DND-41 (cell line): ENCODE measurements at regions not wholly inside any gene's neighbourhood (a gene's known extent, or its start where the extent isn't known, plus 50 kb on each side); places are given as distances from the start of the nearest gene placed in this dataset.

Source experiments
- ATAC-seq: fragments of 200-7000 bp; cut with Tn5 transposase; 3 replicates; pipeline ENCODE4 v1.9.1; 2021; ENCODE audit warnings: low read depth; ENCODE audit not compliant: insufficient read depth
- DNase-seq: peaks from one replicate; pipeline ENCODE4 v3.0.0-alpha.2; 2020
- H2AFZ ChIP-seq: 2 replicates; pipeline ENCODE4 v1.6.0; 2012; ENCODE audit warnings: low read depth, low read length
- H3K27ac ChIP-seq: 2 replicates; pipeline ENCODE4 v1.5.1; 2012; ENCODE audit warnings: low read length, inconsistent platforms
- H3K27me3 ChIP-seq: fragments of 200-600 bp; sonication (generic); 2 replicates; pipeline ENCODE4 v1.6.0; 2012; ENCODE audit warnings: low read length, mild to moderate bottlenecking, inconsistent platforms; ENCODE audit not compliant: insufficient read depth, poor library complexity
- H3K36me3 ChIP-seq: 2 replicates; pipeline ENCODE4 v1.5.1; 2012; ENCODE audit warnings: low read length, inconsistent platforms; ENCODE audit not compliant: insufficient read depth
- H3K4me1 ChIP-seq: 2 replicates; pipeline ENCODE4 v1.5.1; 2012; ENCODE audit warnings: mild to moderate bottlenecking, low read length; ENCODE audit not compliant: insufficient read depth
- H3K4me2 ChIP-seq: 2 replicates; pipeline ENCODE4 v1.6.0; 2012; ENCODE audit warnings: mild to moderate bottlenecking, moderate library complexity, low read length, inconsistent platforms; ENCODE audit not compliant: insufficient read depth
- H3K4me3 ChIP-seq, 2 experiments: fragments of 200-600 bp in 1 of 2; shearing (Covaris generic) in 1 of 2; 2 replicates each; pipeline ENCODE4 v1.5.1; 2012 to 2016; ENCODE audit warnings: inconsistent platforms in 2 of 2, low read length in 2 of 2, mild to moderate bottlenecking in 2 of 2, low read depth in 1 of 2, moderate library complexity in 1 of 2
- H3K79me2 ChIP-seq: 2 replicates; pipeline ENCODE4 v1.6.0; 2012; ENCODE audit warnings: low read length, inconsistent platforms; ENCODE audit not compliant: insufficient read depth
- H3K9ac ChIP-seq: 2 replicates; pipeline ENCODE4 v1.6.0; 2012; ENCODE audit warnings: low read depth, mild to moderate bottlenecking, inconsistent platforms, low read length, moderate library complexity
- H3K9me3 ChIP-seq: 2 replicates; pipeline ENCODE4 v1.5.1; 2012; ENCODE audit warnings: low read length, moderate library complexity, mild to moderate bottlenecking, inconsistent platforms; ENCODE audit not compliant: insufficient read depth, severe bottlenecking
- H4K20me1 ChIP-seq: 2 replicates; pipeline ENCODE4 v1.6.0; 2012; ENCODE audit warnings: low read length; ENCODE audit not compliant: insufficient read depth
- EZH2 ChIP-seq: IDR thresholded peaks from 3 replicates; pipeline ENCODE4 v1.6.1; 2012; ENCODE audit warnings: borderline replicate concordance, low read depth, mild to moderate bottlenecking, moderate library complexity, low read length, inconsistent platforms; ENCODE audit not compliant: severe bottlenecking
- TF ChIP-seq, protein P1 (sequence below): IDR thresholded peaks from 2 replicates; pipeline ENCODE4 v1.5.1; 2012; ENCODE audit warnings: borderline replicate concordance, low read length, moderate library complexity, mild to moderate bottlenecking; ENCODE audit not compliant: poor library complexity, severe bottlenecking; ENCODE audit errors: extremely low read depth

- Histone ChIP-seq H3K27ac (no peak overlapping the region), H2AFZ (no peak overlapping the region), H3K4me2 (no peak overlapping the region), H4K20me1 (no peaks in the 10 kb centered on the region), H3K4me1 (no peaks in the 10 kb centered on the region), H3K4me3 (no peak overlapping the region), H3K36me3 (no peaks in the 10 kb centered on the region), H3K79me2 (no peaks in the 10 kb centered on the region), H3K9me3 (no peaks in the 10 kb centered on the region), H3K27me3 (no peaks in the 10 kb centered on the region), H3K9ac (no peak overlapping the region)
- ATAC-seq (no peak), DNase-seq (no peak)
- TF ChIP-seq, protein P1, sequence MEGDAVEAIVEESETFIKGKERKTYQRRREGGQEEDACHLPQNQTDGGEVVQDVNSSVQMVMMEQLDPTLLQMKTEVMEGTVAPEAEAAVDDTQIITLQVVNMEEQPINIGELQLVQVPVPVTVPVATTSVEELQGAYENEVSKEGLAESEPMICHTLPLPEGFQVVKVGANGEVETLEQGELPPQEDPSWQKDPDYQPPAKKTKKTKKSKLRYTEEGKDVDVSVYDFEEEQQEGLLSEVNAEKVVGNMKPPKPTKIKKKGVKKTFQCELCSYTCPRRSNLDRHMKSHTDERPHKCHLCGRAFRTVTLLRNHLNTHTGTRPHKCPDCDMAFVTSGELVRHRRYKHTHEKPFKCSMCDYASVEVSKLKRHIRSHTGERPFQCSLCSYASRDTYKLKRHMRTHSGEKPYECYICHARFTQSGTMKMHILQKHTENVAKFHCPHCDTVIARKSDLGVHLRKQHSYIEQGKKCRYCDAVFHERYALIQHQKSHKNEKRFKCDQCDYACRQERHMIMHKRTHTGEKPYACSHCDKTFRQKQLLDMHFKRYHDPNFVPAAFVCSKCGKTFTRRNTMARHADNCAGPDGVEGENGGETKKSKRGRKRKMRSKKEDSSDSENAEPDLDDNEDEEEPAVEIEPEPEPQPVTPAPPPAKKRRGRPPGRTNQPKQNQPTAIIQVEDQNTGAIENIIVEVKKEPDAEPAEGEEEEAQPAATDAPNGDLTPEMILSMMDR = no peak
- TF ChIP-seq EZH2 = no peak
These were observed 305.9 kb upstream of the ITGA1 start for GRCh38 chr5:52481851-52482250.

GRCh38 chr5:52491071-52491787 is 296.5 kb upstream of the ITGA1 start:
- Histone ChIP-seq H3K4me2 (no peak overlapping the region), H3K27ac (no peak overlapping the region), H3K27me3 (no peaks in the 10 kb centered on the region), H3K9me3 (no peaks in the 10 kb centered on the region), H3K79me2 (no peaks in the 10 kb centered on the region), H3K36me3 (no peaks in the 10 kb centered on the region), H3K9ac (no peak overlapping the region), H4K20me1 (no peaks in the 10 kb centered on the region), H2AFZ (peak overlapping the region; percentile 2; the same call in 1 of the 2 replicates), H3K4me3 (no peak overlapping the region), H3K4me1 (peaks cover 12% of the 10 kb centered on the region)
- TF ChIP-seq, protein P1 = no peak
- no peak for TF ChIP-seq EZH2
- DNase-seq (no peak), ATAC-seq (peak; percentile 52; the same call in 2 of the 3 replicates)

DNA sequence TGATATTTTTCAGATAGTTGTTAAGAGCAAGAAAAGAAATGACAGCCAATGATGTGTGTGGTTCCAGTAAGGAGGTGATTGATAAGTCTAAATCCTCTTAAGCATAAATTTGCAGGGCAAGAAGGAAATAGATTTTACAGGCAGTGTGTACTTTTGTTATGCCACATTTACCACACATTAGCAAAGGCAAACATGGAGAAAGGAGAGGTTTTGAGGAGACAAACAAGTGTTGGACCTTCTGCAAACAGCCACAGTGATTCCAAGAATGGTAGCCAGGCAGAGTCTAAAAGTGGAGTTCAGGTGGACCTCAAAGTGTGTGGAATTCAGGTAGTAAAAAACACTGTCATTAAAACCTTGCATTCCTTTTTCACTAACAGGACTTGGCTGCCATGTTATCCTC is 295.9 kb upstream of the ITGA1 start:
- no peaks in the 10 kb centered on the region for H3K9me3 ChIP-seq
- ATAC-seq = no peak
- no peaks in the 10 kb centered on the region for H4K20me1 ChIP-seq
- no peak overlapping the region for H3K27ac ChIP-seq
- no peaks in the 10 kb centered on the region for H3K27me3 ChIP-seq
- no peak overlapping the region; the same call in 1 of the 2 replicates for H2AFZ ChIP-seq
- no peak overlapping the region for H3K9ac ChIP-seq
- no peak overlapping the region for H3K4me2 ChIP-seq
- H3K36me3 ChIP-seq = no peaks in the 10 kb centered on the region
- peaks cover 14% of the 10 kb centered on the region for H3K4me1 ChIP-seq
- no peak for DNase-seq
- no peak overlapping the region for H3K4me3 ChIP-seq
- H3K79me2 ChIP-seq = no peaks in the 10 kb centered on the region
- TF ChIP-seq EZH2 = no peak
- TF ChIP-seq, protein P1 = no peak
